RWPE1 (cell line): ENCODE measurements at regions not wholly inside any gene's neighbourhood (a gene's known extent, or its start where the extent isn't known, plus 50 kb on each side); places are given as distances from the start of the nearest gene placed in this dataset.

Experiments used
- CTCF ChIA-PET: fragments of 350-600 bp; sonication (Branson Sonifier 250); formaldehyde crosslinking; extraction: SDS; loops from one replicate; lab custom pipeline; 2021; lab: Yijun Ruan, JAX
- POLR2A ChIA-PET: fragments of 400-600 bp; formaldehyde crosslinking; extraction: SDS; loops from one replicate; lab custom pipeline; 2020; ENCODE audit warnings: antibody characterized with exemption; ENCODE audit not compliant: low non-redundant PET; lab: Yijun Ruan, JAX
- DNase-seq: peaks from one replicate; pipeline ENCODE4 v3.0.0; 2012; ENCODE audit warnings: low spot score
- H3K27ac ChIP-seq: fragments of 450-650 bp; 2 replicates; pipeline ENCODE4 v1.5.1; 2017
- CTCF ChIP-seq: fragments of 450-650 bp; conservative IDR thresholded peaks from 2 replicates; pipeline ENCODE4 v1.5.1; 2017; ENCODE audit warnings: low read depth, mild to moderate bottlenecking

- H3K27ac ChIP-seq: no peak overlapping the region
- ChIA-PET CTCF (interaction anchor here (0.6 kb wide), 1 partner anchor 84 kb away, joined by 3 read pairs; no protein-coding TSS in a partner anchor), POLR2A (no interaction called here)
- TF ChIP-seq CTCF: no peak
- DNase-seq: no peak
Observed at GRCh38 chr5:120958877-120959485, 494.9 kb downstream of the PRR16 start.

- H3K27ac ChIP-seq: no peak overlapping the region
- TF ChIP-seq CTCF: no peak
- ChIA-PET CTCF (interaction anchor here (0.5 kb wide), 1 partner anchor 25 kb away, joined by 4 read pairs; no protein-coding TSS in a partner anchor), POLR2A (no interaction called here)
- DNase-seq: no peak
Observed at GRCh38 chr5:120960510-120960909, 496.4 kb downstream of the PRR16 start.

GRCh38 chr5:120967366-120967765 is 503.3 kb downstream of the PRR16 start:
- no peak for DNase-seq
- ChIA-PET POLR2A (no interaction called here), CTCF (interaction anchor here (0.6 kb wide), 1 partner anchor 1455 kb away, joined by 3 read pairs; no protein-coding TSS in a partner anchor)
- TF ChIP-seq CTCF: no peak
- H3K27ac ChIP-seq: no peak overlapping the region

- no peak for TF ChIP-seq CTCF
- ChIA-PET CTCF (no interaction called here), POLR2A (no interaction called here)
Observed at GRCh38 chr5:120974690-120975089, 510.6 kb downstream of the PRR16 start.

GRCh38 chr5:120982351-120982750 is 518.3 kb downstream of the PRR16 start:
- POLR2A ChIA-PET: no interaction called here
- no peak overlapping the region for H3K27ac ChIP-seq
- no peak for DNase-seq
- no peak for TF ChIP-seq CTCF
- CTCF ChIA-PET: no interaction called here

More at GRCh38 chr5:120974690-120975089, 510.6 kb downstream of the PRR16 start:
- no peak for DNase-seq
- no peak overlapping the region for H3K27ac ChIP-seq

GRCh38 chr5:120985526-120985925 is 521.4 kb downstream of the PRR16 start:
- CTCF ChIA-PET: interaction anchor here (0.6 kb wide), 1 partner anchor 16 kb away, joined by 3 read pairs; no protein-coding TSS in a partner anchor
- no peak overlapping the region for H3K27ac ChIP-seq
- POLR2A ChIA-PET: no interaction called here
- no peak for TF ChIP-seq CTCF
- DNase-seq: no peak
